SH-SY5Y (cell line): ENCODE measurements at regions not wholly inside any gene's neighbourhood (a gene's known extent, or its start where the extent isn't known, plus 50 kb on each side); places are given as distances from the start of the nearest gene placed in this dataset.

Source experiments
- GATA2 ChIP-seq: IDR thresholded peaks from 2 replicates; pipeline ENCODE4 v1.6.1; 2011; ENCODE audit warnings: mild to moderate bottlenecking, low read depth, low read length
- GATA3 ChIP-seq: IDR thresholded peaks from 2 replicates; pipeline ENCODE4 v1.6.1; 2011; ENCODE audit warnings: low read depth, mild to moderate bottlenecking, low read length, moderate library complexity

- TF ChIP-seq GATA3 (no peak), GATA2 (no peak)
Observed at GRCh38 chr5:118378959-118379358, 609.4 kb downstream of the DTWD2 start.
